ENCODE measurements at regions not wholly inside any gene's neighbourhood (a gene's known extent, or its start where the extent isn't known, plus 50 kb on each side); places are given as distances from the start of the nearest gene placed in this dataset.

GRCh38 chr10:62917475-62918238 lies 101.5 kb upstream of the EGR2 start:
- BruUV-seq (replicated peaks) = no TSS peak
- Histone ChIP-seq H3K9me3 (ENCODE audit: low read length) (no peaks in the 10 kb centered on the region), H3K36me3 (replicated peaks in 1 of 2; ENCODE audit: control insufficient read depth in 1 of 2, insufficient read depth in 2 of 2, low read length in 2 of 2) (no peaks in the 10 kb centered on the region), H3K79me2 (ENCODE audit: insufficient read depth, low read length) (no peaks in the 10 kb centered on the region), H3K4me3 (replicated peaks in 1 of 3; ENCODE audit: insufficient read depth in 1 of 3, low read depth in 2 of 3, low read length in 3 of 3) (no peak overlapping the region), H3K9ac (ENCODE audit: insufficient read depth, low read depth, low read length) (no peak overlapping the region), H3K4me2 (ENCODE audit: low read depth, low read length) (no peak overlapping the region), H2AFZ (ENCODE audit: low read length) (no peak overlapping the region), H3K27ac (ENCODE audit: extremely low read length, insufficient read depth, low read length) (no peak overlapping the region), H3K27me3 (ENCODE audit: control insufficient read depth in 1 of 2, insufficient read depth in 2 of 2, low read length in 2 of 2) (no peaks in the 10 kb centered on the region; a peak in 1 of 5 replicates), H4K20me1 (ENCODE audit: insufficient read depth, low read length) (no peaks in the 10 kb centered on the region), H3K4me1 (ENCODE audit: insufficient read depth, low read length) (no peaks in the 10 kb centered on the region)
- in situ Hi-C loops (cut with HindIII; ENCODE audit: extremely low pct_ligation_motif_present, low pct_unique_long_range_greater_than_20kb) (no loop called here), intact Hi-C loops (cut with micrococcal nuclease; ENCODE audit: unreplicated experiment) (no loop called here)
- no peak for TF ChIP-seq TRIM24 (CRISPR knock-in tag; IDR thresholded peaks at IDR 0.05)
- no peak for TF ChIP-seq ATF2 (CRISPR knock-in tag; IDR thresholded peaks at IDR 0.05)
- no peak for TF ChIP-seq SNAPC5 (CRISPR knock-in tag; IDR thresholded peaks at IDR 0.05; ENCODE audit: borderline replicate concordance)
- TF ChIP-seq ZNF772 (CRISPR knock-in tag; IDR thresholded peaks at IDR 0.05) = no peak
- no peak for TF ChIP-seq ZNF83 (CRISPR knock-in tag; IDR thresholded peaks at IDR 0.05; ENCODE audit: borderline replicate concordance)
- no peak for TF ChIP-seq ATF4 (CRISPR knock-in tag; IDR thresholded peaks at IDR 0.05)
- no peak for ATAC-seq
- POLR2A ChIA-PET = no interaction called here
- CTCF ChIA-PET (ENCODE audit: low intra/inter-chr PET ratio, low total read pairs) = no interaction called here
- DNase-seq (ENCODE audit: low spot score) = no peak
- WGBS (ENCODE audit: low lambda C conversion rate) = 8% methylated on average over 9 of the region's 9 CpGs
- FAIRE-seq = no peak
